ENCODE measurements at regions not wholly inside any gene's neighbourhood (a gene's known extent, or its start where the extent isn't known, plus 50 kb on each side); places are given as distances from the start of the nearest gene placed in this dataset.

DNA sequence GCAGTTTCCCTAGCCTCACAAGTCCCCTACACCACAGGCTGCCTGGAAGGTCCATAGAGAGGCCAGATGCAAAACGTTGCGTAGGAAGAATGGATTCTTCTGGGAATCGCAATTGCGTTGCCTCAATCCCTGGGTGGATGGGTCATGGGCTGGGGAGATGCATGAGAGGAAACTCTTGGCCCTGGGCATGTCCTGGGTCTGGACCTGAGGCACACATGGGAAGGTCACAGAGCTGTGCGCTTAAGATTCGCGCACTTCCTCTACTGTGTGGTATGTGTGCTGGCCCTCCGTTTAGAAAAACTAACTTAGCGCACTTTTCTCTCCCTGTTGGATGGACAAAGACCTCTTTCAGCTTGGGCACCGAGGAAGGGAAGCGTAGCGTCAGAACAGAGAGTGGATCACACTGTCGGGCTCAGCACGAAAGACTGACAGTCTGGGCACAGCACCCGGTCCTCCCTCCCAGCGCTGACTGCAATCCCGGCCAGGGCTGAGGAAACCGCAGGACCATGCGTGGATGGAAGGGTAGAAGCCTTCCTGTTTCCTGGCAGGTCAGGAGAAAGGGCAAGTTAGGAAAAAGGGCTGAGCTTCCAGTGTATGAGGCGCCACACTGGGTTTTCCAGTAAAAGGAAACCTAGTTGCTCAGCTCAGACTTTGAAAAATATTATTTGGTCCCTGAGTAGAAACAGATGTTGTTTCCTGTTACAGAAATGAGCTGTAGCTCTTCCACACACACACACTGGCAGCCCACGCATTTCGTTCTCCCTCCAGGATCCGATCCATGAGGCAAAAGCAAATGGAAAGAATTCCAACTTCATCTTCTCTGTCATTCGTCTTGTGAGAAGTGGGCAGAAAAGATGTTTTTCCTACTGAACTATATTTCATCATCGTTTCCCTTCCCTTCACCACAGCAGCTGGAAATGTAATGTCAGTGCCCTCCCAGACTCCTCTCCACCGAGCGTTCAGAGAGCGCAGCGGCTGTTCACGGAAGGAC, 86.0 kb downstream of the ING1 start:
- intact Hi-C loops (cut with DNase I; ENCODE audit: low total_unique reads): no loop called here

DNA sequence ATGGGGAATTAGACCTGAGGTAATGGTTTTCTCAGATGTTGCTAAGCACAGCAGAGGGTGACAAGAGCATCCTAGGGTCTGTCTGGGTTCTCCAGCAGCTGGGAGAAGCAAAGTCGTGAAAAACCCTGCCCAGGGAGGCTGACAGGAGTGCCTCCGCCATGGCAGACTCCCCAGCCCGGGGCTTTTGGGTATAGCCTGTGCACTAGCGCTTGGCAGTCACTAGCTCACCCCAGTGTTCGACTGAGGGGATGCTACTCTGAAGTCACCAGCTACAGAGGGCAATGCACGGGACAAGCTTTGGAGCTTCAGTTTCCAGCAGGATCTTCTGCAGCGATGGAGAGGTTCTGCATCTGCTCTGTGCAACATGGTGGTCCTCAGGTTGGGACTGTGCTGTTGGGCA, 87.5 kb downstream of the ING1 start:
- H3K36me3 ChIP-seq: no peaks in the 10 kb centered on the region
- H3K4me3 ChIP-seq: no peak overlapping the region
- intact Hi-C loops (cut with DNase I; ENCODE audit: low total_unique reads): no loop called here
- no peak overlapping the region for H3K27ac ChIP-seq
- H3K9me3 ChIP-seq: no peaks in the 10 kb centered on the region
- peaks cover 0 to 5% of the 10 kb centered on the region in 2 donors for H3K27me3 ChIP-seq
- TF ChIP-seq POLR2A (IDR thresholded peaks at IDR 0.05) (no peak), POLR2AphosphoS5 (IDR thresholded peaks at IDR 0.05) (no peak)
- TF ChIP-seq, protein P1, sequence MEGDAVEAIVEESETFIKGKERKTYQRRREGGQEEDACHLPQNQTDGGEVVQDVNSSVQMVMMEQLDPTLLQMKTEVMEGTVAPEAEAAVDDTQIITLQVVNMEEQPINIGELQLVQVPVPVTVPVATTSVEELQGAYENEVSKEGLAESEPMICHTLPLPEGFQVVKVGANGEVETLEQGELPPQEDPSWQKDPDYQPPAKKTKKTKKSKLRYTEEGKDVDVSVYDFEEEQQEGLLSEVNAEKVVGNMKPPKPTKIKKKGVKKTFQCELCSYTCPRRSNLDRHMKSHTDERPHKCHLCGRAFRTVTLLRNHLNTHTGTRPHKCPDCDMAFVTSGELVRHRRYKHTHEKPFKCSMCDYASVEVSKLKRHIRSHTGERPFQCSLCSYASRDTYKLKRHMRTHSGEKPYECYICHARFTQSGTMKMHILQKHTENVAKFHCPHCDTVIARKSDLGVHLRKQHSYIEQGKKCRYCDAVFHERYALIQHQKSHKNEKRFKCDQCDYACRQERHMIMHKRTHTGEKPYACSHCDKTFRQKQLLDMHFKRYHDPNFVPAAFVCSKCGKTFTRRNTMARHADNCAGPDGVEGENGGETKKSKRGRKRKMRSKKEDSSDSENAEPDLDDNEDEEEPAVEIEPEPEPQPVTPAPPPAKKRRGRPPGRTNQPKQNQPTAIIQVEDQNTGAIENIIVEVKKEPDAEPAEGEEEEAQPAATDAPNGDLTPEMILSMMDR (IDR thresholded peaks at IDR 0.05): no peak
- no peak for DNase-seq (ENCODE audit: low spot score in 2 of 2)
- no peaks in the 10 kb centered on the region for H3K4me1 ChIP-seq

More for the DNA sequence above, 86.0 kb downstream of the ING1 start:
- Histone ChIP-seq H3K27me3 (peaks cover 0 to 5% of the 10 kb centered on the region in 2 donors), H3K27ac (peak overlapping the region; percentile 48 to 92), H3K36me3 (no peaks in the 10 kb centered on the region), H3K4me1 (no peaks in the 10 kb centered on the region), H3K9me3 (no peaks in the 10 kb centered on the region), H3K4me3 (peak overlapping the region; percentile 26 to 48 (median 29))
- TF ChIP-seq, protein P1 (IDR thresholded peaks at IDR 0.05): no peak
- TF ChIP-seq POLR2A (IDR thresholded peaks at IDR 0.05): no peak
- TF ChIP-seq POLR2AphosphoS5 (IDR thresholded peaks at IDR 0.05): peak in 2 of 3 donors; percentile 69 to 82
- no peak for DNase-seq (ENCODE audit: low spot score in 2 of 2)

DNA sequence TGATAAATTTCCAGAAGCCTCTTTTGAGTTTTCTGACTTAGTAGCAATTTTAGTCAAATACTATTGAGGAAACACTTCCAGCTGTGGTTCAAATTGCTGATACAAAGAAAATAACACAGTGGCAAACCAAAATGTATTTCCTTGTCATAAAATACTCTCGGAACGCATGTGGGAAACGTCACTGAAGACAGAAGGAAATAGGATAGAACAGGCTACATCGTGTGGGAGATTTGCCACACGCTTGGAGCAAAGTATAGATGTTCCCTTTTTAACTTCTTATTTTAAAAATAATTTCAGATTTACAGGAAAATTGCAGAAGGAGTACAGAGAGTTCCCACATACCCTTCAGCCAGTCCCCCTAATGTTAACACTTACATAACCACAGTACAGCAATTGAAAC, 88.8 kb downstream of the ING1 start:
- intact Hi-C loops (cut with DNase I; ENCODE audit: low total_unique reads): no loop called here
- Histone ChIP-seq H3K9me3 (no peaks in the 10 kb centered on the region), H3K27ac (no peak overlapping the region)

DNA sequence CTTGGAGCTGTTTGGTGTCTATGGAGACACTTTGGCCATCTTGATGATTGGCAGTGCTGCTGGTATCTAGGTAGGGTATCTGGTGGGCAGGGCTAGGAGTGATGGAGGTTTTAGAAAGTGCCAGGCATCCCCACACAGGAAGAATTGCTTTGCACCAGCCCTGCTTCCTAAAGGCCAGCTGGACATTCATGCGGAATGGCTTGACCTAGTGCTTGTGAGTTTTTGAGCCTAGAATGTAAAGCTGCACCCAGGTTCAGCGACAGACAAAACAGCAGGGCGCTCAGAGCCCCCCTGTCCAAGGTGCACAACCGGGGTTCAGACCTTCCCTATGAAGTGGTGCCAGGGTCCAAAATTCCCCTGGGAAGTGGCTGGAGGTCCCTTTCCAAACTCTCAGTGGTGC, 93.1 kb downstream of the ING1 start:
- H3K4me1 ChIP-seq: no peaks in the 10 kb centered on the region

More for the DNA sequence above, 88.8 kb downstream of the ING1 start:
- Histone ChIP-seq H3K36me3 (no peaks in the 10 kb centered on the region), H3K27me3 (peaks cover 0 to 5% of the 10 kb centered on the region in 2 donors), H3K4me3 (no peak overlapping the region), H3K4me1 (no peaks in the 10 kb centered on the region)
- no peak for DNase-seq (ENCODE audit: low spot score in 2 of 2)
- no peak for TF ChIP-seq POLR2A (IDR thresholded peaks at IDR 0.05)
- no peak for TF ChIP-seq POLR2AphosphoS5 (IDR thresholded peaks at IDR 0.05)
- TF ChIP-seq, protein P1 (IDR thresholded peaks at IDR 0.05): no peak

More for the DNA sequence above, 93.1 kb downstream of the ING1 start:
- Histone ChIP-seq H3K27ac (no peak overlapping the region), H3K4me3 (no peak overlapping the region), H3K9me3 (no peaks in the 10 kb centered on the region), H3K36me3 (no peaks in the 10 kb centered on the region), H3K27me3 (peaks cover 0 to 17% of the 10 kb centered on the region in 2 donors)
- TF ChIP-seq POLR2AphosphoS5 (IDR thresholded peaks at IDR 0.05) (no peak), POLR2A (IDR thresholded peaks at IDR 0.05) (no peak)
- TF ChIP-seq, protein P1 (IDR thresholded peaks at IDR 0.05): no peak
- DNase-seq (ENCODE audit: low spot score in 2 of 2): no peak
- intact Hi-C loops (cut with DNase I; ENCODE audit: low total_unique reads): no loop called here
